SJCRH30 (cell line): ENCODE measurements at regions not wholly inside any gene's neighbourhood (a gene's known extent, or its start where the extent isn't known, plus 50 kb on each side); places are given as distances from the start of the nearest gene placed in this dataset.

ENCODE experiments used
- DNase-seq, 2 experiments: peaks; one replicate each; pipeline ENCODE4 v3.0.0-alpha.2; 2015 to 2020
- H3K27ac ChIP-seq: fragments of 250-450 bp; sonication (Bioruptor Pico); 2 replicates; pipeline ENCODE4 v1.5.1; 2020; ENCODE audit warnings: mild to moderate bottlenecking, moderate library complexity
- H3K27me3 ChIP-seq: fragments of 250-450 bp; sonication (Bioruptor Pico); 2 replicates; pipeline ENCODE4 v1.5.1; 2020; ENCODE audit warnings: mild to moderate bottlenecking, moderate library complexity
- H3K36me3 ChIP-seq: fragments of 250-450 bp; sonication (Bioruptor Pico); 2 replicates; pipeline ENCODE4 v1.5.1; 2020; ENCODE audit warnings: mild to moderate bottlenecking, moderate library complexity
- H3K4me1 ChIP-seq: fragments of 250-450 bp; sonication (Bioruptor Pico); 2 replicates; pipeline ENCODE4 v1.5.1; 2020; ENCODE audit warnings: mild to moderate bottlenecking, moderate library complexity
- H3K4me3 ChIP-seq: fragments of 250-450 bp; sonication (Bioruptor Pico); 2 replicates; pipeline ENCODE4 v1.5.1; 2020; ENCODE audit warnings: mild to moderate bottlenecking, moderate library complexity
- H3K9me3 ChIP-seq: fragments of 250-450 bp; sonication (Bioruptor Pico); replicated peaks from 2 replicates; pipeline ENCODE4 v1.5.1; 2020; ENCODE audit warnings: mild to moderate bottlenecking, moderate library complexity

DNA sequence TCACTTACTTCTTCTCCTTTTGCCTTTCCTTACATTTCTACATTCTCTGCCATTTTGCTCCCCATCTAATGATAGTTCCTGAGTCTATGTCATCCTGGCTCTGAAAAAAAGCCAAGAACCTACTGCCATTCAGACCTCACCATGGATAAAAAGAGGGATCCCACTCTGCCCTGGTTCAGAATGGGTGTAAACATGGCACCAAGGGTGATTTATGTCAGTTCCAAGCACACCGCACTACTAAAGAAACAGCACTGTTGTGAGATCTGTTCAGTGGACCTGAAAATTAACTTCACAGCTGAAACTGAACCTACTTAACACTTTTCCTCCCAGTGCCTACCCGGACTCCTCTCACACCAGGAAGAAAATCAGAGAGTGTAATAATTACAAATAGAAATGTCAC is 72.3 kb upstream of the NTPCR start:
- no peak overlapping the region for H3K4me3 ChIP-seq
- no peaks in the 10 kb centered on the region for H3K27me3 ChIP-seq
- no peak overlapping the region for H3K27ac ChIP-seq
- DNase-seq = no peak
- no peaks in the 10 kb centered on the region for H3K36me3 ChIP-seq
- no peaks in the 10 kb centered on the region for H3K4me1 ChIP-seq
- H3K9me3 ChIP-seq = no peaks in the 10 kb centered on the region

DNA sequence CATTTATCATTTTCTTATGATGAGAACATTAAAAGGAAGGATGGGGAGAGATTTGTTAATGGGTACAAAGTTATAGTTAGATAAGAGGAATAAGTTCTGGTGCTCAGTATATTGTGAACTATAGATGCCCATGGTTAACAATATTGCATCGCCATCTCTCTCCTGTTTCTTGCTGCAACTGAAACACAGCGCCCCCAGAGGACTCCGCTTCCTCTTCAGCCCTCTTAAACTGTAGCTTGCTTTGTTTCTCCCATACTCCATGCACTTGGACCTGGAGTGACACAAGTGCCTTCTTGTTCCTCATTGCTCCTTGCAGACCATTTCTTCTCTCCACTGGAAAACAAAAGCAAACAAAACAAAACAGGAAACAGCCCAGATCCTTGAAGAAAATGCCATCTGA is 70.1 kb upstream of the NTPCR start:
- Histone ChIP-seq H3K36me3 (no peaks in the 10 kb centered on the region), H3K4me3 (no peak overlapping the region), H3K27ac (no peak overlapping the region), H3K27me3 (no peaks in the 10 kb centered on the region), H3K9me3 (no peaks in the 10 kb centered on the region), H3K4me1 (no peaks in the 10 kb centered on the region)
- DNase-seq = peak in 1 of 2 experiments; percentile 24

DNA sequence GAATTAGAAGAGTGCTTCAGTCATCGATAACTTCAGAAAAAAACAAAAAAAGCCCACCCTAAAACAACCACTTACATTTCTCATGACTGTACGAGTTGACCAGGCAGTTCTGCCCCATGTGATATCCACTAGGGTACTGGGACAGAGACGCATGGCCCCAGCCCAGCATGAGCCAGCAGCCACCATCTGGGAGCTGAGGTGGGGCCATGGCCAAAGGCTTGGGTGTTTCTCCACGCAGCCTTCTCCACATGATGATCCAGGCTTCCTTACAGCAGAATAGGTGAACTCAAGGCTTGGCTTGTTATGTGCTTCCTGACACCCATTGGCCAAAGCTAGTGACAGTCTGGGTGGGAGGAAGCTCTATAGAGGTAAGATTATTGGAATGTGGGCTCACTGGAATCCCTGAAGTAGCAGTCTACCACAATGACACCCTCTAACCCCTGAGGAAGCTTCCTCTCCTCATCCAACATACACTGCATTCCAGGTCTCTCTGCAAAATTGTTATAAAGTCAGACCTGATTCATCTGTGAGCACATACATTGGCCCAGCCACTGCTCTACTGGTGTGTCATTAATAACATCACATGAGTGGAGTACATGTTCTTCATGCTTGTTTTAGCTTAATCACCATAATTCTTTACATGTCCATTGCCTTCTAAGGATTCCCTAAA is 66.3 kb upstream of the NTPCR start:
- no peak overlapping the region for H3K27ac ChIP-seq
- H3K4me1 ChIP-seq = no peaks in the 10 kb centered on the region
- no peaks in the 10 kb centered on the region for H3K9me3 ChIP-seq
- H3K36me3 ChIP-seq = no peaks in the 10 kb centered on the region
- no peak overlapping the region for H3K4me3 ChIP-seq
- no peak for DNase-seq
- no peaks in the 10 kb centered on the region for H3K27me3 ChIP-seq

DNA sequence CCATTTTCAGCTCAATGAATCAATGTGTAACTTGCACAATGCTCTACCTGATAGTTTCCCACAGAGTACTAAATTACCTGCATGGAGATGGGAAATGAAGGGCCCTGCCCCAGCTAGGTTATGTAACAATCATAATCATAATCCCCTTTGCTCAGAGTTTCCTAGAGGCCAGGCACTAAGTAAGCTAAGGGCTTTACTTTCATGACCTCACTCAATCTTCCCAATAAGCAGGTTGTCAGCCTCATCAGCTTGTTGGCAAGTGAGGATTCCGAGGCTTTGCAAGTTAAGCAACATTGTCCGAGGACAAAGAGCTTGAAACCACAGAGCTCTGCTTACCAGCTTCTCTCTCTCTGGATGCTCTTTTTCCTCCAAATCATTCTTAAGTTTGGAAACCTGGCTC is 64.1 kb upstream of the NTPCR start:
- no peak for DNase-seq

DNA sequence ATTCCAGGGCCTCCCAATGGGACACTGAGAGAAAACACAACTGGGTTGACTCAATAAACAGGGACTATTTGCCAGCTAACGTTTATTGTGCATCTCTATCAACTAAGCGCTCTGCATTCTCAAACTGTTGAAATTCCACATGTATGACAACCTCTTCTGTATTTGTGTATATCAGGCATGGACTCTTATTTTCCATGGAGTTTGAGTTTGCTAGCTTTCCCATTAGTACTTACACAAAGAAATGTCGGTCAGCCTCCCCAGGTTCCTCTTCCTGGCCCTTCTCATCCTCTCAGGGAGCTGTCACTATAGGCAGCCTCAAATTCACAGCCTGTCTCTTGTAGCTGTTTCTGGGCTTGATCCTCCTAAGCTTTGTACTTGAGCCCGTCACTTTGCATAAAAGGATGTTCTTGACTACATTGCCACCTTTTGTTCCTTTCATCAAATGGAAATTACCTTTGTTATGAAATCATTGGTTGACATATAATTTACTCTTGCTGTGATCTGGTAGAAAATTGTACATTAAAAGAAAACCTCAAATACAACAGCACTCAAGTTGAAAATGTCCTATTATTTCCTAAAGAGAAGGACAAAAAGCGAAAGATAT is 60.0 kb upstream of the NTPCR start:
- H3K27me3 ChIP-seq = no peaks in the 10 kb centered on the region; the same call in 1 of the 2 replicates
- DNase-seq = no peak
- H3K4me3 ChIP-seq = no peak overlapping the region
- H3K27ac ChIP-seq = no peak overlapping the region
- no peaks in the 10 kb centered on the region for H3K36me3 ChIP-seq
- H3K9me3 ChIP-seq = no peaks in the 10 kb centered on the region; the same call in 1 of the 2 replicates
- no peaks in the 10 kb centered on the region for H3K4me1 ChIP-seq

More for the DNA sequence above, 64.1 kb upstream of the NTPCR start:
- Histone ChIP-seq H3K36me3 (no peaks in the 10 kb centered on the region), H3K9me3 (no peaks in the 10 kb centered on the region), H3K4me1 (no peaks in the 10 kb centered on the region), H3K4me3 (no peak overlapping the region), H3K27ac (no peak overlapping the region), H3K27me3 (no peaks in the 10 kb centered on the region)

- Histone ChIP-seq H3K36me3 (no peaks in the 10 kb centered on the region), H3K27ac (no peak overlapping the region), H3K4me1 (no peaks in the 10 kb centered on the region), H3K9me3 (no peaks in the 10 kb centered on the region; the same call in 1 of the 2 replicates), H3K4me3 (no peak overlapping the region), H3K27me3 (no peaks in the 10 kb centered on the region; the same call in 1 of the 2 replicates)
- DNase-seq = no peak
Observed at GRCh38 chr1:232891071-232891470, 59.3 kb upstream of the NTPCR start.

DNA sequence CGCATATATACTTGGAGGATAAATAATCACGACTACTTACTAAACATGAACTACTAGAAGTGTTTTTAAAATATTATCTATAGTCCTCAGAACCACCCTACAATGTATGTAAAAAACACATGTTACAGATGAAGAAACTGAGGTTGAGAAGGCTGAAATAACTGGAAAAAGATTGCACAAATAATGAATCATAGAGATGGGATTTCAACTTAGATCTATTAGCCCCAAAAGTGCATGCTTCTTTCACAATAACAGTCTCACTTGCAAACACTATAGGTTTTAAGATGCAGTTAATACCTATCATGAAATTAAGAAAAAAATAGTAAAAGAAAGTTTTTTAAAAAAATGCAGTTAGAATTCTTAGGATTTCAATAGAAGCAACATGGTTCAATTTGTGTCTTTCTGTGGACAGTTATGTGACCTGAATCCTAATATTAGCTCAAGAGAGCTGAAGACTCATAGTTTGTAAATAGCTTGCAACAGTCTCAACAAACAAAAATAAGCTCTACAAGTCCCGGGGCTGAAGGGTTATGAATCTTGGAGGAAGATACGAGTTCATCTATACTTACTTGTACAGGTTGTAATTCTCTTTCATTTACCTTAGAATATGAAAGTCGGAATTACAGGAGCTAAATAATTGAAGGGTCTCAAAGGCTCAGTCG is 58.6 kb upstream of the NTPCR start:
- DNase-seq = no peak

GRCh38 chr1:232893481-232894313 is 56.7 kb upstream of the NTPCR start:
- Histone ChIP-seq H3K27me3 (no peaks in the 10 kb centered on the region; the same call in 1 of the 2 replicates), H3K4me3 (no peak overlapping the region), H3K36me3 (no peaks in the 10 kb centered on the region), H3K4me1 (no peaks in the 10 kb centered on the region), H3K9me3 (no peaks in the 10 kb centered on the region; the same call in 1 of the 2 replicates), H3K27ac (no peak overlapping the region)
- no peak for DNase-seq

More for the DNA sequence above, 58.6 kb upstream of the NTPCR start:
- no peaks in the 10 kb centered on the region; the same call in 1 of the 2 replicates for H3K9me3 ChIP-seq
- H3K36me3 ChIP-seq = no peaks in the 10 kb centered on the region
- H3K27me3 ChIP-seq = no peaks in the 10 kb centered on the region; the same call in 1 of the 2 replicates
- H3K4me1 ChIP-seq = no peaks in the 10 kb centered on the region
- no peak overlapping the region for H3K27ac ChIP-seq
- no peak overlapping the region for H3K4me3 ChIP-seq

GRCh38 chr1:232894436-232894835 is 56.0 kb upstream of the NTPCR start:
- H3K4me1 ChIP-seq = no peaks in the 10 kb centered on the region
- no peaks in the 10 kb centered on the region; the same call in 1 of the 2 replicates for H3K9me3 ChIP-seq
- no peaks in the 10 kb centered on the region for H3K36me3 ChIP-seq
- H3K4me3 ChIP-seq = no peak overlapping the region
- no peak for DNase-seq
- no peak overlapping the region for H3K27ac ChIP-seq
- H3K27me3 ChIP-seq = no peaks in the 10 kb centered on the region; the same call in 1 of the 2 replicates

GRCh38 chr1:232897949-232898465 is 52.4 kb upstream of the NTPCR start:
- no peaks in the 10 kb centered on the region for H3K4me1 ChIP-seq
- DNase-seq = no peak
- no peak overlapping the region for H3K27ac ChIP-seq
- no peaks in the 10 kb centered on the region for H3K9me3 ChIP-seq
- H3K4me3 ChIP-seq = no peak overlapping the region
- H3K27me3 ChIP-seq = no peaks in the 10 kb centered on the region; the same call in 1 of the 2 replicates
- H3K36me3 ChIP-seq = no peaks in the 10 kb centered on the region

DNA sequence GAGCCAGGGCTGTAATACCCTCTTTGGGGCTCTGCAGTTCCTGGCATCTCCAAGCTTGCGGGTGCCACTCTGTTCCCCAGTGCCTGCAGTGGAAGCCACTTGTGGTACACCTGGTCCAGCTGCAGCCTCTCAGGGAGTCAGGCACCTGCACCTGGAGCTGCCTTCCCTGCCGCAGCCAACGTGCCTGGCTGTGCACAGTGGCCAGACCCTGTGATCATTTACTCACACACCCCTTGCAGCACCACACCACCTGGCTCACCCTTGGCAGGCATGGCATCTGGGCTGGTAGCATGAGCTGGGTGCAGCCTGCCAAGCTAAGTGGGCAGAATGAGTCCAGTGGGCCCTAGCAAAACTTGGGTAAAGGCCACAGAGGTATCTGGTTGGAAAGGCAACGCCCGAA is 51.1 kb upstream of the NTPCR start:
- no peaks in the 10 kb centered on the region; the same call in 1 of the 2 replicates for H3K27me3 ChIP-seq
- no peaks in the 10 kb centered on the region for H3K9me3 ChIP-seq
- H3K36me3 ChIP-seq = no peaks in the 10 kb centered on the region
- H3K4me1 ChIP-seq = no peaks in the 10 kb centered on the region
- no peak overlapping the region for H3K4me3 ChIP-seq
- no peak for DNase-seq
- H3K27ac ChIP-seq = no peak overlapping the region

DNA sequence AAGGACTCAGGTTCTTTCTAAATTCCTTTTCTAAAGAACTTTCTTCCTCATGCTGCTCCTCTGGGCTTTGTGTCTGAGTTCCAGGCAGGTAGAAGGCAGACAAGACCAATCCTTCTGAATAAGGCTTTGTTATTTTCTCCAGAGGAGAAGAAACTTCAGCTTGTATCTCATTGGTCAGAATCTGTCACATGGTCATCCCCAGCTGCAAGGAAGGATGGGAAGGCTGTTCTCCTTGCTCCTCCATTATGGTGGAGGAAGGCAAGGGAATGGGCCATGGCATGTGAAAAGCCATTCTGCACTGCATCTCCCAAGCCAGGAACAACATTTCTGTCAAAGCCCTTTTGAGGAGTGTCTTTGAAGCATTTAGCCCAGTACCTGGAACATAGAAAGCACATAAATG is 50.6 kb upstream of the NTPCR start:
- Histone ChIP-seq H3K27me3 (no peaks in the 10 kb centered on the region; the same call in 1 of the 2 replicates), H3K27ac (no peak overlapping the region), H3K9me3 (no peaks in the 10 kb centered on the region), H3K36me3 (no peaks in the 10 kb centered on the region), H3K4me3 (no peak overlapping the region), H3K4me1 (no peaks in the 10 kb centered on the region)
- DNase-seq = peak in 1 of 2 experiments; percentile 5
